A673 (cell line): ENCODE measurements at regions not wholly inside any gene's neighbourhood (a gene's known extent, or its start where the extent isn't known, plus 50 kb on each side); places are given as distances from the start of the nearest gene placed in this dataset.

ENCODE experiments used
- BruUV-seq: library from RNA; stranded (reverse); fragments of 400-500 nt; replicated peaks from 2 replicates; lab custom pipeline; 2021; lab: Mats Ljungman, UMichigan
- CTCF ChIA-PET: fragments of 300-600 bp; sonication (Branson Sonifier 250); formaldehyde crosslinking; loops from one replicate; lab custom pipeline; 2022; ENCODE audit warnings: antibody characterized with exemption; lab: Charles Lee
- POLR2A ChIA-PET: fragments of 300-600 bp; sonication (Branson Sonifier 250); formaldehyde crosslinking; loops from one replicate; lab custom pipeline; 2022; ENCODE audit warnings: antibody characterized with exemption; ENCODE audit not compliant: low non-redundant PET; lab: Charles Lee
- DNase-seq: peaks from one replicate; pipeline ENCODE4 v3.0.0-alpha.2; 2015; ENCODE audit warnings: low spot score
- H3K27ac ChIP-seq: fragments of 200-600 bp; sonication (generic); 2 replicates; pipeline ENCODE4 v1.5.1; 2016; ENCODE audit warnings: mixed run types, low read depth, mild to moderate bottlenecking, mixed read lengths, antibody characterized with exemption, low read length; ENCODE audit not compliant: poor library complexity, severe bottlenecking
- H3K27me3 ChIP-seq: fragments of 200-600 bp; sonication (generic); replicated peaks from 2 replicates; pipeline ENCODE4 v1.6.1; 2017; ENCODE audit warnings: mixed run types, low read depth, mild to moderate bottlenecking, mixed read lengths, antibody characterized with exemption, low read length; ENCODE audit not compliant: insufficient read depth, poor library complexity
- H3K36me3 ChIP-seq: fragments of 200-600 bp; sonication (generic); 2 replicates; pipeline ENCODE4 v1.6.1; 2016; ENCODE audit warnings: mixed run types, mild to moderate bottlenecking, mixed read lengths, antibody characterized with exemption, low read length; ENCODE audit not compliant: insufficient read depth, poor library complexity, severe bottlenecking
- H3K4me1 ChIP-seq: fragments of 200-600 bp; sonication (generic); 2 replicates; pipeline ENCODE4 v1.6.1; 2017; ENCODE audit warnings: mixed run types, mild to moderate bottlenecking, mixed read lengths, antibody characterized with exemption, low read length; ENCODE audit not compliant: insufficient read depth, poor library complexity, severe bottlenecking
- H3K4me3 ChIP-seq: fragments of 200-600 bp; sonication (generic); 2 replicates; pipeline ENCODE4 v1.5.1; 2016; ENCODE audit warnings: low read depth, mixed run types, mild to moderate bottlenecking, mixed read lengths, low read length; ENCODE audit not compliant: poor library complexity, severe bottlenecking
- H3K9me3 ChIP-seq: fragments of 200-600 bp; sonication (generic); 2 replicates; pipeline ENCODE4 v1.6.1; 2016; ENCODE audit warnings: mixed run types, low read depth, mild to moderate bottlenecking, mixed read lengths, antibody characterized with exemption, low read length; ENCODE audit not compliant: poor library complexity, severe bottlenecking
- EZH2 ChIP-seq: fragments of 200-600 bp; sonication (generic); IDR thresholded peaks from 2 replicates; pipeline ENCODE4 v1.6.1; 2017; ENCODE audit warnings: borderline replicate concordance, low read depth, mild to moderate bottlenecking, mixed read lengths, antibody characterized with exemption, low read length; ENCODE audit not compliant: poor library complexity, severe bottlenecking
- intact Hi-C: fragments of 100-400 bp; cut with micrococcal nuclease; formaldehyde crosslinking; loops from one replicate; pipeline ENCODE4 v1.10.0; 2022; ENCODE audit not compliant: unreplicated experiment
- TF ChIP-seq, protein P1 (sequence below): fragments of 300-800, 200-600 bp; sonication (generic); conservative IDR thresholded peaks from 2 replicates; pipeline ENCODE4 v1.5.1; 2017; ENCODE audit warnings: low read depth, mild to moderate bottlenecking, antibody characterized with exemption, low read length, moderate library complexity, mixed read lengths

DNA sequence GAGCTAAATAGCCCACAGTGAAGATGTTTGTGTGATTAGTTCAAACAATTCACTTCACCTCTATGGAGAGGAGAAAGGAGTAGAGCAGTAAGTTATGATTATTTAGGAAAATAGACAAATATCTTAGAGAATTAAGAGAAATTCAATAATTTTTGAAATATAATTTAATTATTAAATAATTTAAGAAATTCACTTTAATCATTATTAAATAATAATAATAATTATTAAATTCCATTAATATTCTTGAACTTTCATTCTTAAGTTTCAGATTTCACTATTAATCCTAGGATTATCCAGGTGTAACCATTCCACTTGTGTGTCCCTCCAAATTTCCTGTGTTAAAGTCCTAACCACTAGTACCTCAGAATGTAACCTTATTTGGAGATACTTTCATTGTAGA lies 58.9 kb upstream of the RGS18 start:
- no peaks in the 10 kb centered on the region for H3K36me3 ChIP-seq
- TF ChIP-seq EZH2 = no peak
- TF ChIP-seq, protein P1, sequence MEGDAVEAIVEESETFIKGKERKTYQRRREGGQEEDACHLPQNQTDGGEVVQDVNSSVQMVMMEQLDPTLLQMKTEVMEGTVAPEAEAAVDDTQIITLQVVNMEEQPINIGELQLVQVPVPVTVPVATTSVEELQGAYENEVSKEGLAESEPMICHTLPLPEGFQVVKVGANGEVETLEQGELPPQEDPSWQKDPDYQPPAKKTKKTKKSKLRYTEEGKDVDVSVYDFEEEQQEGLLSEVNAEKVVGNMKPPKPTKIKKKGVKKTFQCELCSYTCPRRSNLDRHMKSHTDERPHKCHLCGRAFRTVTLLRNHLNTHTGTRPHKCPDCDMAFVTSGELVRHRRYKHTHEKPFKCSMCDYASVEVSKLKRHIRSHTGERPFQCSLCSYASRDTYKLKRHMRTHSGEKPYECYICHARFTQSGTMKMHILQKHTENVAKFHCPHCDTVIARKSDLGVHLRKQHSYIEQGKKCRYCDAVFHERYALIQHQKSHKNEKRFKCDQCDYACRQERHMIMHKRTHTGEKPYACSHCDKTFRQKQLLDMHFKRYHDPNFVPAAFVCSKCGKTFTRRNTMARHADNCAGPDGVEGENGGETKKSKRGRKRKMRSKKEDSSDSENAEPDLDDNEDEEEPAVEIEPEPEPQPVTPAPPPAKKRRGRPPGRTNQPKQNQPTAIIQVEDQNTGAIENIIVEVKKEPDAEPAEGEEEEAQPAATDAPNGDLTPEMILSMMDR = no peak
- CTCF ChIA-PET = no interaction called here
- BruUV-seq = no TSS peak
- H3K9me3 ChIP-seq = no peaks in the 10 kb centered on the region
- H3K27ac ChIP-seq = no peak overlapping the region
- H3K27me3 ChIP-seq = no peaks in the 10 kb centered on the region
- no peak overlapping the region for H3K4me3 ChIP-seq
- no peak for DNase-seq
- H3K4me1 ChIP-seq = peaks cover 4% of the 10 kb centered on the region
- intact Hi-C loops = no loop called here
- POLR2A ChIA-PET = no interaction called here

DNA sequence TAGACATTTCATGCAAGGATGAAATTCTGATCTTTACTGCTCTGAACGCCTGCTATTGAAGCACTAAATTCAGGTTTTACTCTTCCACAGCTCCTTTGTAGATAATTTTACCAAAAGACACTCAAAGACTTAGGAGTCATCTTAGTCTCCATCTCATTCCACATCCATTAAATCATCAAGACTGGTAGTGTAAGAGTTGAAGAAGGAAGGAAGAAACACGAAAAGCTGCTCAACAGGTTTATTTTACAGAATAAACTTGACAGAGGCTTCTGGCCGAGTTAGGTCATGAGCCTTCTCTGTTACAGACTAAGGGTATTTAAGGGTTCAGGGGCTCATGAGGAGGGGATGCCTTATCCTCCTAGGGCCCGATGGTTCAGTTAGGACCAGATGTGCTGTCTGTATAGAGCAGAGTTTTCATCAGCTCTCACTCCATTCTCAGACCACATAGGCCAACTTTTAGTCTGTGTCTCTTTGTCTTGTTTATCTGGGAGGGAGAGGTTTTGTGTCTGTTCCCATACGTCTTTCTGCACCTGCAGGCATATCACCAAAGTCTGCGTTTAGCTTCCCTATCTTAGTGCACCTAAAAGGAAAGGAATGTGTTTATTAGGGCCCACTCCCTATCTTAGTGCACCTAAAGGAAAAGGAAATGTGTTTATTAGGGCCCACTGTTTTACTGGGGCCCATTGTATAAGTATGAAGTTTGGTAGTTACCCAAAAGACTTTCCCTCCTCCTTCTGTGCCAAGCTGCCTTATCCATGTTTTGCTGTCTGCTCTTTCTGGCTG lies 57.4 kb upstream of the RGS18 start:
- Histone ChIP-seq H3K4me3 (no peak overlapping the region), H3K27me3 (no peaks in the 10 kb centered on the region), H3K36me3 (no peaks in the 10 kb centered on the region), H3K9me3 (no peaks in the 10 kb centered on the region), H3K4me1 (peaks cover 14% of the 10 kb centered on the region), H3K27ac (no peak overlapping the region)
- intact Hi-C loops = no loop called here
- CTCF ChIA-PET = no interaction called here
- POLR2A ChIA-PET = no interaction called here
- no TSS peak for BruUV-seq
- TF ChIP-seq, protein P1 = no peak
- TF ChIP-seq EZH2 = no peak
- DNase-seq = no peak

DNA sequence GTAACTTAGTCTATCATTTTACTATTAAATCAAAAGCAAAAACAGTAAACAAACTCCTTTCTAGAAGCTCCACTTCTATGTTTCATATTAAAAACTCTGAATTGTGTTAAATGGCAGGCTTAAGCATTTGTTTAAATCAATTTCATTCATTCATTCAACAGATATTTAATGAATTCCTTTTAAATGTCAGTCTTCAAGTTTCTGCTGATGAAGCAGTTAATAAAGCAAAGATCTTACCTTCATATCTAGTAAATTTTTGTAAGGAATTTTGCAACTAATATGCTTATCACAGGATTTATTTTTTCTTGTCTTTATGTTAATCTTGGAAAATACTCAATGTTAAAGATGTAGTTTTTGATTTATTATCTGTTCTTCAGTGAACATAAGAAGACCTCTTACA lies 54.1 kb upstream of the RGS18 start:
- Histone ChIP-seq H3K36me3 (no peaks in the 10 kb centered on the region), H3K4me1 (peaks cover 14% of the 10 kb centered on the region), H3K27me3 (no peaks in the 10 kb centered on the region), H3K9me3 (no peaks in the 10 kb centered on the region), H3K27ac (no peak overlapping the region), H3K4me3 (no peak overlapping the region)
- TF ChIP-seq, protein P1 = no peak
- no TSS peak for BruUV-seq
- ChIA-PET POLR2A (no interaction called here), CTCF (no interaction called here)
- intact Hi-C loops = no loop called here
- DNase-seq = no peak
